Endothelial cell of umbilical vein (primary cell): ENCODE measurements at regions not wholly inside any gene's neighbourhood (a gene's known extent, or its start where the extent isn't known, plus 50 kb on each side); places are given as distances from the start of the nearest gene placed in this dataset.

Experiments used
- BruUV-seq: library from RNA; stranded (reverse); fragments of 400-500 nt; replicated peaks from 2 replicates; lab custom pipeline; 2021; lab: Mats Ljungman, UMichigan
- CTCF ChIA-PET: fragments of 300-600, 350-600 bp; sonication (Branson Sonifier 250); formaldehyde crosslinking; loops from one replicate; lab custom pipeline; 2021; ENCODE audit warnings: antibody characterized with exemption, inconsistent platforms; lab: Charles Lee
- POLR2A ChIA-PET: fragments of 300-600, 350-600 bp; sonication (Branson Sonifier 250); formaldehyde crosslinking; loops from one replicate; lab custom pipeline; 2021; ENCODE audit warnings: antibody characterized with exemption, inconsistent platforms; lab: Charles Lee
- DNase-seq: peaks from one replicate; pipeline ENCODE4 v3.0.0-alpha.2; 2011; ENCODE audit warnings: low read depth, low spot score
- FAIRE-seq: peaks from 2 replicates; lab custom pipeline; 2011; peaks lifted over from hg19 to GRCh38; lab: Jason Lieb, UNC
- H2AFZ ChIP-seq: 2 replicates; pipeline ENCODE4 v1.6.0; 2012; ENCODE audit warnings: low read depth, low read length, control low read depth, inconsistent platforms
- H3K27ac ChIP-seq: 2 replicates; pipeline ENCODE4 v1.5.1; 2011; ENCODE audit warnings: low read depth, mild to moderate bottlenecking, control low read depth, low read length, moderate library complexity; ENCODE audit not compliant: insufficient read depth
- H3K27me3 ChIP-seq, 2 experiments: 2 replicates each; pipeline versions ENCODE4 v1.6.0 to v1.6.1; 2011; ENCODE audit warnings: low read length in 2 of 2, mixed read lengths in 1 of 2; ENCODE audit not compliant: control insufficient read depth in 2 of 2, insufficient read depth in 2 of 2
- H3K36me3 ChIP-seq, 2 experiments: 2 replicates in 1 of 2; 3 replicates in 1 of 2; pipeline ENCODE4 v1.5.1; 2011; ENCODE audit warnings: low read length in 2 of 2, mild to moderate bottlenecking in 1 of 2, moderate library complexity in 1 of 2; ENCODE audit not compliant: control insufficient read depth in 2 of 2, insufficient read depth in 2 of 2; ENCODE audit errors: extremely low read depth in 1 of 2
- H3K4me1 ChIP-seq: 3 replicates; pipeline ENCODE4 v1.5.1; 2011; ENCODE audit warnings: mild to moderate bottlenecking, low read length; ENCODE audit not compliant: control insufficient read depth, insufficient read depth; ENCODE audit errors: extremely low read depth
- H3K4me2 ChIP-seq: 2 replicates; pipeline ENCODE4 v1.6.1; 2011; ENCODE audit warnings: low read length, control low read depth, mixed read lengths; ENCODE audit not compliant: insufficient read depth
- H3K4me3 ChIP-seq, 3 experiments: fragments of 200-600 bp in 1 of 3; sonication (generic), shearing (Covaris generic) in 1 of 3; replicated peaks in 1 of 3; 2 replicates each; pipeline ENCODE4 v1.5.1; 2011 to 2016; ENCODE audit warnings: control low read depth in 3 of 3, low read length in 3 of 3, mild to moderate bottlenecking in 2 of 3, inconsistent platforms in 1 of 3, low read depth in 1 of 3, moderate library complexity in 1 of 3; ENCODE audit not compliant: insufficient read depth in 1 of 3
- H3K79me2 ChIP-seq: 2 replicates; pipeline ENCODE4 v1.6.0; 2012; ENCODE audit warnings: low read length, inconsistent platforms; ENCODE audit not compliant: control insufficient read depth, insufficient read depth
- H3K9ac ChIP-seq: replicated peaks from 2 replicates; pipeline ENCODE3; 2011; ENCODE audit warnings: low read length, control low read depth; ENCODE audit not compliant: insufficient read depth; ENCODE audit errors: extremely low read depth
- H3K9me1 ChIP-seq: replicated peaks from 3 replicates; pipeline ENCODE4 v1.6.0; 2011; ENCODE audit warnings: mild to moderate bottlenecking, low read length; ENCODE audit not compliant: control insufficient read depth, insufficient read depth; ENCODE audit errors: extremely low read depth
- H3K9me3 ChIP-seq: replicated peaks from 2 replicates; pipeline ENCODE4 v1.5.1; 2012; ENCODE audit warnings: low read length, inconsistent platforms; ENCODE audit not compliant: control insufficient read depth, insufficient read depth
- H4K20me1 ChIP-seq: replicated peaks from 2 replicates; pipeline ENCODE3; 2011; ENCODE audit warnings: mild to moderate bottlenecking, low read length; ENCODE audit not compliant: control insufficient read depth, insufficient read depth; ENCODE audit errors: extremely low read depth
- FOS ChIP-seq: IDR thresholded peaks from 2 replicates; pipeline ENCODE4 v1.6.1; 2011; ENCODE audit warnings: mild to moderate bottlenecking, low read length, moderate library complexity, borderline replicate concordance; ENCODE audit not compliant: insufficient read depth
- GATA2 ChIP-seq: IDR thresholded peaks from 2 replicates; pipeline ENCODE4 v1.7.0; 2011; ENCODE audit warnings: low read depth, mild to moderate bottlenecking, moderate library complexity, mixed read lengths, low read length; ENCODE audit not compliant: insufficient read length, insufficient read depth
- JUN ChIP-seq: IDR thresholded peaks from 2 replicates; pipeline ENCODE4 v1.6.1; 2011; ENCODE audit warnings: borderline replicate concordance, low read depth; ENCODE audit not compliant: insufficient read length, insufficient read depth
- MAX ChIP-seq: IDR thresholded peaks from 2 replicates; pipeline ENCODE4 v1.6.1; 2011; ENCODE audit not compliant: insufficient read depth, insufficient read length
- MYC ChIP-seq: IDR thresholded peaks from one replicate; pipeline ENCODE4 v1.6.1; 2011; ENCODE audit warnings: mild to moderate bottlenecking, low read depth, low read length
- POLR2A ChIP-seq: IDR thresholded peaks from 2 replicates; pipeline ENCODE4 v1.6.1; 2012; ENCODE audit warnings: low read depth, mild to moderate bottlenecking, control low read depth, low read length
- POLR2AphosphoS5 ChIP-seq: IDR thresholded peaks from 2 replicates; pipeline ENCODE4 v1.6.1; 2012; ENCODE audit warnings: low read depth, mild to moderate bottlenecking, control low read depth, low read length, moderate library complexity; ENCODE audit not compliant: insufficient read depth
- dilution Hi-C: fragments of 300-500 bp; cut with MboI; formaldehyde crosslinking; loops from one replicate; pipeline ENCODE4 v1.15.0; 2019; ENCODE audit warnings: low sequenced_read_pairs; ENCODE audit not compliant: extremely low pct_ligation_motif_present
- intact Hi-C: fragments of 100-400 bp; cut with micrococcal nuclease; formaldehyde crosslinking; loops from one replicate; pipeline ENCODE4 v1.10.0; 2022
- TF ChIP-seq, protein P1 (sequence below), 2 donors: IDR thresholded peaks; 1 replicate in 1 of 2; 2 replicates in 1 of 2; pipeline ENCODE4 v1.5.1; 2011; ENCODE audit warnings: low read length in 2 of 2, mild to moderate bottlenecking in 2 of 2, moderate library complexity in 2 of 2, control low read depth in 1 of 2, inconsistent platforms in 1 of 2, low read depth in 1 of 2; ENCODE audit not compliant: insufficient read depth in 1 of 2; ENCODE audit errors: extremely low read depth in 1 of 2

DNA sequence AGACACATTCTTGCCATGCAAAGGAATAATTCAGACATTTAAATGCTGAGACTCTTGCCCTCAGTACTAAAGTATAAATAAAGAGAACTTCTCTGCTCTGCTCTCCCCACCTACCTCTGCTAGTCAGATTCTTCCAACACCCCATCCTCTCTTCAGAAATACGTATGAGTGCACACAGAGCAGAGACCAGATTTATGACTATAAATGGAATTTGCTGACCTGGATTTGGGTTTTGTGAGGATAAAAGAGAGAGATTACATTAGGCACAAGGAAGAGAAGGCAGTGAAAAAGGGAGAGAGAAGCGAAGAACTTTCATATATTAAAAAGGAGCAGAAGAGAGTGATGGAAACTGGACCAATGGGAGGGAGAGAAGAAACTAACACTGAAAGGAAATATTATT is 87.6 kb upstream of the EXOC1L start:
- ChIA-PET CTCF (no interaction called here), POLR2A (no interaction called here)
- H3K27me3 ChIP-seq = peaks cover under 1 to 4% of the 10 kb centered on the region in 2 experiments
- H3K4me2 ChIP-seq = no peak overlapping the region
- H3K9ac ChIP-seq = no peak overlapping the region
- TF ChIP-seq POLR2AphosphoS5 (no peak), MAX (no peak), FOS (no peak), JUN (no peak), POLR2A (no peak), MYC (no peak), GATA2 (no peak)
- TF ChIP-seq, protein P1, sequence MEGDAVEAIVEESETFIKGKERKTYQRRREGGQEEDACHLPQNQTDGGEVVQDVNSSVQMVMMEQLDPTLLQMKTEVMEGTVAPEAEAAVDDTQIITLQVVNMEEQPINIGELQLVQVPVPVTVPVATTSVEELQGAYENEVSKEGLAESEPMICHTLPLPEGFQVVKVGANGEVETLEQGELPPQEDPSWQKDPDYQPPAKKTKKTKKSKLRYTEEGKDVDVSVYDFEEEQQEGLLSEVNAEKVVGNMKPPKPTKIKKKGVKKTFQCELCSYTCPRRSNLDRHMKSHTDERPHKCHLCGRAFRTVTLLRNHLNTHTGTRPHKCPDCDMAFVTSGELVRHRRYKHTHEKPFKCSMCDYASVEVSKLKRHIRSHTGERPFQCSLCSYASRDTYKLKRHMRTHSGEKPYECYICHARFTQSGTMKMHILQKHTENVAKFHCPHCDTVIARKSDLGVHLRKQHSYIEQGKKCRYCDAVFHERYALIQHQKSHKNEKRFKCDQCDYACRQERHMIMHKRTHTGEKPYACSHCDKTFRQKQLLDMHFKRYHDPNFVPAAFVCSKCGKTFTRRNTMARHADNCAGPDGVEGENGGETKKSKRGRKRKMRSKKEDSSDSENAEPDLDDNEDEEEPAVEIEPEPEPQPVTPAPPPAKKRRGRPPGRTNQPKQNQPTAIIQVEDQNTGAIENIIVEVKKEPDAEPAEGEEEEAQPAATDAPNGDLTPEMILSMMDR (IDR thresholded peaks at IDR 0.05; ENCODE audit: extremely low read depth in 1 of 2, insufficient read depth in 1 of 2, low read depth in 1 of 2, low read length in 2 of 2) = no peak
- no peaks in the 10 kb centered on the region for H3K9me1 ChIP-seq
- no TSS peak for BruUV-seq
- H3K9me3 ChIP-seq = no peaks in the 10 kb centered on the region
- H2AFZ ChIP-seq = no peak overlapping the region
- no peak overlapping the region for H3K4me3 ChIP-seq
- intact Hi-C loops = no loop called here
- dilution Hi-C loops = no loop called here
- DNase-seq (no peak), FAIRE-seq (no peak)
- H3K27ac ChIP-seq = no peak overlapping the region
- H3K79me2 ChIP-seq = no peaks in the 10 kb centered on the region
- H4K20me1 ChIP-seq = no peaks in the 10 kb centered on the region
- no peaks in the 10 kb centered on the region for H3K36me3 ChIP-seq
- no peaks in the 10 kb centered on the region for H3K4me1 ChIP-seq
